ENCODE measurements at regions not wholly inside any gene's neighbourhood (a gene's known extent, or its start where the extent isn't known, plus 50 kb on each side); places are given as distances from the start of the nearest gene placed in this dataset.

DNA sequence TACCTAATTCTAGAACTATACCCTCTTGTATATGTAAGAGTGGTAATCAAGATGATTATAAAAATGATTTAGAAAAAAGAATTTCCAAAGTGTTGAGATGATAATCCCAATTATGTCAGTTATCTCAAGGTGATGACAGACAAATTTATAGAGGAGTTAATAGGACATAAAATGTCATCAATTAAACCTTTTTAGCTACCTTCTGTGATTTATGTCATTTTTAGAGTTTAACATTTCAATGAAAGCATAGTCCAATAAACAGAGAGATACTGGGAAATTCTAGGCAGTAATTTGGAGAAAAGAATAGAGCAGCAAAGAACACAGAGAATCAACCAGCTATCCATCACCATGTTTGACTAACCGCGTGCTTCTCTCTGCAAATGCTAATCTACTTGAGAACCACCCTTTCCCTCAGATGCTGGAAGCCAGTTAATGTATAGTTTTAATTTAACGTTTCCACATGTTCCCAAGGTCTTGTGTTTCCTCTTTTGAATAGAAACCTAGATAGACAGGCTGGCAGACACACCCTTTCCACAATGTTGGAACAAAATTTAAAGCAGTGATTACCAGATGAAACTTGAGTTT lies 433.1 kb upstream of the FAM241A start:
- 40% methylated on average over 1 of the region's 3 CpGs for WGBS (ENCODE audit: insufficient coverage)
- Histone ChIP-seq H3K4me1 (ENCODE audit: control insufficient read depth, insufficient read depth, low read length) (no peaks in the 10 kb centered on the region), H3K4me3 (ENCODE audit: low read length) (no peak overlapping the region), H3K36me3 (ENCODE audit: control insufficient read depth, insufficient read depth, low read length) (no peaks in the 10 kb centered on the region), H3K27me3 (ENCODE audit: control insufficient read depth, insufficient read depth, low read length) (no peaks in the 10 kb centered on the region), H3K9me3 (replicated peaks; ENCODE audit: control insufficient read depth, low read depth, low read length) (no peaks in the 10 kb centered on the region), H3K27ac (ENCODE audit: low read length) (no peak overlapping the region)
- no peak for DNase-seq

DNA sequence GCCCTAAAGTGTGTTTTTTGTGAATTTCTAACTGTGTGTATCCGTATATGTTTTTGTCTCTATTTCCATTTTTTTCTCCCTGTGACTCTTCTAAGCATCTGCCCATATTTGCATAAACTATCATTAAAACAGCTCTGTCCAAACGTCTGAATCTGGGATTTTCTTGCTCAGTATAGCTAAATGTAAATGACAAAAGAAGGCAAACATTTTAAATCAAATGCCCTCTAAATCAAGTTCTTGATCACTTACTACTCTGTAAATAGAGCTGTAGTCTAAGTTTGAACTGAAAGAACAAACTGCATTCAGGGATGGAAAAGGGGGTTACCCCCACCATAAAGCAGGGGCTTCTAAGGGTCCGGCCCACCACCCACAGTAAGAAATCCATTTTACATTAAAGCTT lies 432.0 kb upstream of the FAM241A start:
- Histone ChIP-seq H3K27me3 (ENCODE audit: control insufficient read depth, insufficient read depth, low read length) (no peaks in the 10 kb centered on the region), H3K36me3 (ENCODE audit: control insufficient read depth, insufficient read depth, low read length) (no peaks in the 10 kb centered on the region), H3K4me1 (ENCODE audit: control insufficient read depth, insufficient read depth, low read length) (no peaks in the 10 kb centered on the region), H3K27ac (ENCODE audit: low read length) (no peak overlapping the region), H3K9me3 (replicated peaks; ENCODE audit: control insufficient read depth, low read depth, low read length) (no peaks in the 10 kb centered on the region), H3K4me3 (ENCODE audit: low read length) (no peak overlapping the region)
- WGBS (ENCODE audit: insufficient coverage), result no CpG with 5 or more reads among the region's 3 CpGs
- DNase-seq, result no peak

GRCh38 chr4:111717921-111718320 lies 427.3 kb upstream of the FAM241A start:
- DNase-seq, result peak; percentile 70
- no CpG with 5 or more reads among the region's 1 CpG for WGBS (ENCODE audit: insufficient coverage)

DNA sequence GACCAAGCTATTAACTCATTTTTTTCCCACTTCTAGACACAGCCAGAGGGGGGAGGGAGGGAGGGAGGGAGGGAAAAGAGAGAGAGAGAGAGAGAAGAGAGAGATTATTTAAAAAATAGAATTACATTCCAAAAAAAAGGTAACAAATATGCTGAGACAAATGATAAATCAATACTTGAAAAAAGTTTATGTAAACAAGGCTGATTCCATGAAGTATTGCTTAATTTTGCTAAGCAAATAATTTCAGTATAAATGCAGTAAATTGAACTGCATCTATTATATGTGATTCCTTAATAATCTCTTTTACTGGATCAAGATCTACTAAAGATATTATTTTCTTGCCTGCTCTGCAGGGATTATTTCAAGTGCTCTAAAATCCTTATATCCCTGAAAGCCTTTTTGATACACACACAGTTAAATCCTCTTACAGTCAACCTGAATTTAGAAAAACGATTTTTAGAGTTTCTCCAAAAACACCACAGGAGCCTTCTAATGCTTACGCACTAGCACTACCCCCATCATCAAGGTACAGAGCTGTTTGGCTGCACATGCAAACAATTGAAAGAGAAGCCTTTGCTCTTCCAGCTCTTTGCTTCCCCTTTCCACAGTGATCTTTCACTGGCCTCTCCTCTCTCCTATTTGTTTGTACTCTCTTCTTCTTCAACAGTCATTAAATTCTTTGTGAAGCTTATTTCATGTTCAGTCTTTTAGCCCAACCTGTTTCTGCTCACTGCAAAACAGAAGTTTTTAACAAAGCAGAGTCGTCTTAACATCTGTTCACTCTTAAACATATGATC lies 426.3 kb upstream of the FAM241A start:
- no peaks in the 10 kb centered on the region for H3K4me1 ChIP-seq (ENCODE audit: control insufficient read depth, insufficient read depth, low read length)
- no peak overlapping the region for H3K27ac ChIP-seq (ENCODE audit: low read length)
- WGBS (ENCODE audit: insufficient coverage), result 67% methylated on average over 1 of the region's 3 CpGs
- H3K27me3 ChIP-seq (ENCODE audit: control insufficient read depth, insufficient read depth, low read length), result no peaks in the 10 kb centered on the region
- H3K4me3 ChIP-seq (ENCODE audit: low read length), result no peak overlapping the region
- H3K36me3 ChIP-seq (ENCODE audit: control insufficient read depth, insufficient read depth, low read length), result no peaks in the 10 kb centered on the region
- H3K9me3 ChIP-seq (replicated peaks; ENCODE audit: control insufficient read depth, low read depth, low read length), result no peaks in the 10 kb centered on the region
- no peak for DNase-seq

More at GRCh38 chr4:111717921-111718320, 427.3 kb upstream of the FAM241A start:
- Histone ChIP-seq H3K36me3 (ENCODE audit: control insufficient read depth, insufficient read depth, low read length) (no peaks in the 10 kb centered on the region), H3K4me3 (ENCODE audit: low read length) (no peak overlapping the region), H3K4me1 (ENCODE audit: control insufficient read depth, insufficient read depth, low read length) (no peaks in the 10 kb centered on the region), H3K27me3 (ENCODE audit: control insufficient read depth, insufficient read depth, low read length) (no peaks in the 10 kb centered on the region), H3K9me3 (replicated peaks; ENCODE audit: control insufficient read depth, low read depth, low read length) (no peaks in the 10 kb centered on the region), H3K27ac (ENCODE audit: low read length) (no peak overlapping the region)

DNA sequence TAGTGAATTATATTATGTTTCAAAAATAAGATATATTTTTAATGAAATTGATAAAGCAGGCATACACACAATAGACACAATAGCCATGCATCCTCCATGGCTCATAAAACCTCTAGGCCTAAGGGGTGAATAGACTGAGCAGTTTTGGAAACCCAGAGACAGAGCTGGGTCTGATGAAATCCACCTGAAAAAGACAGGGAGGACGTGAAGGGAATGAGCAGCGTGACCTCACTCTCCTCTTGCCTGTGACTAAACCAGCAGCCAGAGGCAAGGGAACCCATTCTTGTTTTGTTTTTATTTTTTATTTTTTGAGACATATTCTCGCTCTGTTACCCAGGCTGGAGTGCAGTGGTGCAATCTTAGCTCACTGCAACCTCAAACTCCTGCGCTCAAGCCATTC lies 424.4 kb upstream of the FAM241A start:
- no peaks in the 10 kb centered on the region for H3K9me3 ChIP-seq (replicated peaks; ENCODE audit: control insufficient read depth, low read depth, low read length)
- no peak overlapping the region for H3K4me3 ChIP-seq (ENCODE audit: low read length)
- no peak for DNase-seq
- WGBS (ENCODE audit: insufficient coverage), result 88% methylated on average over 3 of the region's 4 CpGs
- H3K27me3 ChIP-seq (ENCODE audit: control insufficient read depth, insufficient read depth, low read length), result no peaks in the 10 kb centered on the region
- no peaks in the 10 kb centered on the region for H3K36me3 ChIP-seq (ENCODE audit: control insufficient read depth, insufficient read depth, low read length)
- H3K4me1 ChIP-seq (ENCODE audit: control insufficient read depth, insufficient read depth, low read length), result no peaks in the 10 kb centered on the region
- no peak overlapping the region for H3K27ac ChIP-seq (ENCODE audit: low read length)

GRCh38 chr4:111722213-111722720 lies 423.0 kb upstream of the FAM241A start:
- H3K4me1 ChIP-seq (ENCODE audit: control insufficient read depth, insufficient read depth, low read length), result no peaks in the 10 kb centered on the region
- no peaks in the 10 kb centered on the region for H3K36me3 ChIP-seq (ENCODE audit: control insufficient read depth, insufficient read depth, low read length)
- WGBS (ENCODE audit: insufficient coverage), result no CpG with 5 or more reads among the region's 2 CpGs
- H3K27me3 ChIP-seq (ENCODE audit: control insufficient read depth, insufficient read depth, low read length), result no peaks in the 10 kb centered on the region
- H3K9me3 ChIP-seq (replicated peaks; ENCODE audit: control insufficient read depth, low read depth, low read length), result no peaks in the 10 kb centered on the region
- DNase-seq, result no peak
- H3K4me3 ChIP-seq (ENCODE audit: low read length), result no peak overlapping the region
- H3K27ac ChIP-seq (ENCODE audit: low read length), result no peak overlapping the region

- Histone ChIP-seq H3K4me1 (ENCODE audit: control insufficient read depth, insufficient read depth, low read length) (no peaks in the 10 kb centered on the region), H3K27me3 (ENCODE audit: control insufficient read depth, insufficient read depth, low read length) (no peaks in the 10 kb centered on the region), H3K36me3 (ENCODE audit: control insufficient read depth, insufficient read depth, low read length) (no peaks in the 10 kb centered on the region), H3K9me3 (replicated peaks; ENCODE audit: control insufficient read depth, low read depth, low read length) (no peaks in the 10 kb centered on the region), H3K27ac (ENCODE audit: low read length) (no peak overlapping the region), H3K4me3 (ENCODE audit: low read length) (no peak overlapping the region)
- 93% methylated on average over 3 of the region's 3 CpGs for WGBS (ENCODE audit: insufficient coverage)
- DNase-seq, result no peak
Measured at GRCh38 chr4:111736516-111736915, 408.7 kb upstream of the FAM241A start.

- no peaks in the 10 kb centered on the region for H3K9me3 ChIP-seq (replicated peaks; ENCODE audit: control insufficient read depth, low read depth, low read length)
- H3K27me3 ChIP-seq (ENCODE audit: control insufficient read depth, insufficient read depth, low read length), result no peaks in the 10 kb centered on the region
- no peak for DNase-seq
- H3K4me1 ChIP-seq (ENCODE audit: control insufficient read depth, insufficient read depth, low read length), result no peaks in the 10 kb centered on the region
- no CpG with 5 or more reads among the region's 3 CpGs for WGBS (ENCODE audit: insufficient coverage)
- H3K36me3 ChIP-seq (ENCODE audit: control insufficient read depth, insufficient read depth, low read length), result no peaks in the 10 kb centered on the region
- no peak overlapping the region for H3K27ac ChIP-seq (ENCODE audit: low read length)
- no peak overlapping the region for H3K4me3 ChIP-seq (ENCODE audit: low read length)
Measured at GRCh38 chr4:111744847-111745246, 400.4 kb upstream of the FAM241A start.

DNA sequence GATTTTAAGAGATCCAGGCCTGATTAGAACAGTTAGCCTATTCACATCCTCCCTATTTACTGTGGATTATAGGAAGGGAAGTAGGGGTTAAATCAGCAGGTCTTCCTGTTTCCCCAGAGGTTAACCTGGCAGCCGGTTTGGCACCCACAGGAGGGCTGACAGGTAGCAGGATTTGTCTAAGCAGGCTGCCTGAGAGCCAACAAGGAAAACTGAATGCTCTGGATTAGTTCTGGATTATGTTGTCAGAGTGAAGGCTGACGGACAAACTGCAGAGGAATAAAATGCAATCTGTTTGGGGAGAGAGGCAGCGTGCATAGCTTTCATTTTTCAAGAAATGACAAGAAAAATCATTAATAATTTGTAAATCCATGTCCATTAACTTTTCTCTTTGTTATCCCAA lies 397.1 kb upstream of the FAM241A start:
- H3K27me3 ChIP-seq (ENCODE audit: control insufficient read depth, insufficient read depth, low read length), result no peaks in the 10 kb centered on the region
- H3K4me3 ChIP-seq (ENCODE audit: low read length), result no peak overlapping the region
- H3K9me3 ChIP-seq (replicated peaks; ENCODE audit: control insufficient read depth, low read depth, low read length), result no peaks in the 10 kb centered on the region
- H3K36me3 ChIP-seq (ENCODE audit: control insufficient read depth, insufficient read depth, low read length), result no peaks in the 10 kb centered on the region
- H3K27ac ChIP-seq (ENCODE audit: low read length), result no peak overlapping the region
- no peaks in the 10 kb centered on the region for H3K4me1 ChIP-seq (ENCODE audit: control insufficient read depth, insufficient read depth, low read length)
- DNase-seq, result no peak
- WGBS (ENCODE audit: insufficient coverage), result no CpG with 5 or more reads among the region's 3 CpGs

DNA sequence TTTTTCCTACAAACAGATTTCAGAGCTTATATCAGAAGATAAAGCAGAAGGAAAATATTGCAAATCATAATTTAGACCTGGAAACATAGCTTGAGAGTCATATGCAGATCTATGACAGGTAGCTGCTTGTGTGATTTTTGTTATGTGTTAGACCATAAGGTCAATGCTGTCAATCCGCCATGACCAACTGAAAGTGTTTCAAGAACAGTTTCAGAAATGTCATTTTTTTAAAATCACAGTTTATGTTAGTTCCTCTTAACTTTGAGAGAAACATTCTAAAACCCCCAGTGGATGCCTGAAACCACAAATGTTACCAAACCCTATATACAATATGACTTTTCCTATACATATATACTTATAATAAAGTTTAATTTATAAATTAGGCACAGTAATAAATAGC lies 391.3 kb upstream of the FAM241A start:
- no peaks in the 10 kb centered on the region for H3K9me3 ChIP-seq (replicated peaks; ENCODE audit: control insufficient read depth, low read depth, low read length)
- H3K4me3 ChIP-seq (ENCODE audit: low read length), result no peak overlapping the region
- H3K4me1 ChIP-seq (ENCODE audit: control insufficient read depth, insufficient read depth, low read length), result no peaks in the 10 kb centered on the region
- no peaks in the 10 kb centered on the region for H3K36me3 ChIP-seq (ENCODE audit: control insufficient read depth, insufficient read depth, low read length)
- WGBS (ENCODE audit: insufficient coverage), result no CpG with 5 or more reads among the region's 1 CpG
- H3K27ac ChIP-seq (ENCODE audit: low read length), result no peak overlapping the region
- DNase-seq, result no peak
- no peaks in the 10 kb centered on the region for H3K27me3 ChIP-seq (ENCODE audit: control insufficient read depth, insufficient read depth, low read length)
